Activated CD4-positive, alpha-beta T cell treated with anti-CD3 and anti-CD28 coated beads, Interleukin-2, amount 10 ng/mL, durations not matched to agents 24 days and 14 days (primary cell): ENCODE measurements at regions not wholly inside any gene's neighbourhood (a gene's known extent, or its start where the extent isn't known, plus 50 kb on each side); places are given as distances from the start of the nearest gene placed in this dataset.

Source experiments
- DNase-seq: peaks from one replicate; pipeline ENCODE4 v3.0.0; 2022
- H3K27ac Mint-ChIP-seq: one replicate; pipeline ENCODE4 v1.8.0; 2022; ENCODE audit warnings: mild to moderate bottlenecking, mixed read lengths
- H3K27me3 Mint-ChIP-seq: one replicate; pipeline ENCODE4 v1.8.0; 2022; ENCODE audit warnings: mixed read lengths
- H3K36me3 Mint-ChIP-seq: one replicate; pipeline ENCODE4 v1.8.0; 2022; ENCODE audit warnings: low read depth, mild to moderate bottlenecking, mixed read lengths
- H3K4me1 Mint-ChIP-seq: one replicate; pipeline ENCODE4 v1.8.0; 2021; ENCODE audit warnings: mixed read lengths
- H3K4me3 Mint-ChIP-seq: one replicate; pipeline ENCODE4 v1.8.0; 2022; ENCODE audit warnings: mild to moderate bottlenecking, moderate library complexity, mixed read lengths
- H3K9me3 Mint-ChIP-seq: one replicate; pipeline ENCODE4 v1.8.0; 2021; ENCODE audit warnings: mixed read lengths
- intact Hi-C: fragments of 100-400 bp; cut with micrococcal nuclease; formaldehyde crosslinking; loops from one replicate; pipeline ENCODE4 v1.15.1; 2023

DNA sequence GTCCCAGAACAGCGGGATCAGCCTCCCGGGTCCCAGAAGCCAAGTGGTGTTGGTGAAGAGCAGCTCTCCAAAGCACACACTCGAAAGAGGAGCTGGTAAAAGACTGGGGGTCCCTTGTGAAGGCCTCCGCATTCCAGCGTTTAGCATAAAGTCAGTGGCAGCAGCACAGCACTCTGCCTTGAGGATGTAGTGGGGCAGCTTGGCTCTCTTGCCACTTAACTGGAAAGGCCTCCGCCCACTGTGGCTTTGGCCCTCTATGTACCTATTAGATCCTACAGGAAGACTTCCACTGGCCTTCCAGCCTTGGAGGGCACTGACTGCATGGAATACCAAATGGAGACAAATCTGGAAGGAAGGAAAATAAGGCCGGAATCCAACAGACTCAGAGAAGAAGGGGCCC, 1455.3 kb downstream of the BRD1 start:
- Mint-ChIP-seq H3K36me3 (no peaks in the 10 kb centered on the region), H3K27ac (no peak overlapping the region), H3K9me3 (no peaks in the 10 kb centered on the region), H3K4me1 (no peaks in the 10 kb centered on the region), H3K27me3 (peaks cover 2% of the 10 kb centered on the region), H3K4me3 (no peak overlapping the region)
- DNase-seq, result no peak
- intact Hi-C loops, result no loop called here

DNA sequence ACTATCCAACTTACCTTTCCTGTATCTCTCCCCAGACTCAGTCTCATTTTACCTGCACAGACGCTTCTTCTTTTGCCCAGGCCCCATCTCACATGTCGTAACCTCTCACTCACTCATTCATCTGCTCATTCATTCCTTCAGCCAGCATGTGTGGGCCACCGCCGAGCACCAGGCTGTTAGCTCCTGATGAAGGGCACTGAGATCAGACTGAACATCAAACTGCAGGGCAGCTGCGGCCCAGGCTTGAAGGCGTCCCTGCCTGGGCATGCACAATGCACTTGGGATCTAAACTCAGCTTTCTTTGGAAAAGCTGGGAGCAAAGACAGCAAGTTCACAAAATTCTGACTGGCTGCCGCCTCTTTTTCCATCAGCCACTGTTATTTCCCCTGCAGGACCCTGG, 1456.3 kb downstream of the BRD1 start:
- intact Hi-C loops, result no loop called here
- Mint-ChIP-seq H3K27me3 (peaks cover 2% of the 10 kb centered on the region), H3K36me3 (no peaks in the 10 kb centered on the region), H3K4me3 (no peak overlapping the region), H3K9me3 (no peaks in the 10 kb centered on the region), H3K27ac (no peak overlapping the region), H3K4me1 (no peaks in the 10 kb centered on the region)
- no peak for DNase-seq

DNA sequence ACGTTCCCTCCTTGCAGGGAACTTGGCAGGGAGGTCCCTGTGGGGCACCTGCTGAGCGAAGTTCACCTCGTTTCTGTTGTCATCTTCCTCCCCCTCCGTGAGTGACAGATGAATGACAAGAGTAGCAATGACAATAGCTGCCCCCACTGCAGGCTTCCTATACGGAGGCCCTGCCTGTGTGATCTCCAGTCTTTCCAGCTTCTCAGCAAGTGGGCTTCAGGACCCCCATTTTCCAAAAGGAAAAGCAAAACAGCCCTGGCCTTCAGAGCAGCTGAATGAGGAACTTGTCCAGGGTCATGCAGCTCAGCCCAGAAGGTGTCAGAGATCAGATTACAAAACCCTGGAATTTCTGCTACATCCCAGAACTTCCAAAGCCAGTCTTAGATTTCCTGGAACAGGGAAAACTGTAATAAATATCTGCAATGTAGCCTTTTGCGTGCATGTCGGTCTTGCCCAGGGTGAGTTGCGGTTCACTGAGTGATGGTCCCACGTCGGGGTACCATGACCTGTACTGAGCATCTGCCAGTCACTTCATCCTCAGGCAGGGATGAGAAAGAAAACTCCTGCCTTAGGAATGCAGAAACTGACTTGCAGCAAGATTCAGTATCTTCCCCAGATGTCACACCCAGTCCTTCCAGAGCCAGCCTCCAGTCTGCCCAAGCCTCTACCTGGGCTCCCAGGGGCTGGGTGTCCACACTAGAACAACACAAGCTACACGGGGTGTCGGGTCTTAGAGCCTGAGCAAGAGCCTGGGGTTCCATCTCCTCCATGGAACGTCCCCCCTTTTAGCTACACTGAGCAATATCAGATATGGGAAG, 1457.0 kb downstream of the BRD1 start:
- Mint-ChIP-seq H3K4me3 (no peak overlapping the region), H3K27me3 (peaks cover 2% of the 10 kb centered on the region), H3K27ac (no peak overlapping the region), H3K36me3 (no peaks in the 10 kb centered on the region), H3K4me1 (no peaks in the 10 kb centered on the region), H3K9me3 (no peaks in the 10 kb centered on the region)
- intact Hi-C loops, result no loop called here
- no peak for DNase-seq

DNA sequence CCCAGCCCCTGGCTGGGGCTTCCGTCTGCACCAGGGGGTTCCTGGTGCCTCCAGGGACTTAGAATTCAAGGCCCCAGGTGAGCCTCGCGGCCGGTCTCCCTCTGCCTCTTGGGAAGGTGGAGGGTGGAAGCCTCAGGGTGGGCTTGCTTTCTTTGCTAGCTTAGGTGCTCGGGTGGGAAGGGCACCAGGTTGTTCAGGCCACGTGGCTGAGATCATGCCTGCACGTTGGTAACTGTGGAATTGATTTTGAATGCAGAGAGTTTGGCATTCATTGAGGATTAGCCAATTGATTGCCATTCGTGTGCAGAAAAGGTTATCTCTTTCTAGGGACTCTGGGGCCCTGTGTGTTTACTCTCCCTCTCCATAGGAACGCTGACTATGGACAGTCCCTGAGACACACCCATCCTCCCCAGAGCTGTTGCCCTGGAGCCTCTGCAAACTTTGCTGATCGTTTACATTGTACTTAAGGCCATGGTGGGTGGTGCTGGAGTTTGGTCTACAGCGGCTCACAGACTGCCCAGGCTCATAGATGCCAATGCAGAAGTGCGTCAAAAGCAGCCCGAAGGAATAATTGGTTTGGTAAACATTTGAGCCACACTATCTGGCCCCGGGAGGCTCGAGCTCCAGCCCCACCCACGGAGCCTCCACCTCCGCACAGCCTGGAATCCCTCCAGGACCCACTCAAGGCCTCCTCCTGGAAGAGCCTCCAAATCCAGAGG, 1457.7 kb downstream of the BRD1 start:
- DNase-seq, result no peak
- H3K27me3 Mint-ChIP-seq, result no peaks in the 10 kb centered on the region
- no peak overlapping the region for H3K27ac Mint-ChIP-seq
- intact Hi-C loops, result no loop called here
- no peaks in the 10 kb centered on the region for H3K4me1 Mint-ChIP-seq
- H3K4me3 Mint-ChIP-seq, result no peak overlapping the region
- no peaks in the 10 kb centered on the region for H3K36me3 Mint-ChIP-seq
- H3K9me3 Mint-ChIP-seq, result no peaks in the 10 kb centered on the region

DNA sequence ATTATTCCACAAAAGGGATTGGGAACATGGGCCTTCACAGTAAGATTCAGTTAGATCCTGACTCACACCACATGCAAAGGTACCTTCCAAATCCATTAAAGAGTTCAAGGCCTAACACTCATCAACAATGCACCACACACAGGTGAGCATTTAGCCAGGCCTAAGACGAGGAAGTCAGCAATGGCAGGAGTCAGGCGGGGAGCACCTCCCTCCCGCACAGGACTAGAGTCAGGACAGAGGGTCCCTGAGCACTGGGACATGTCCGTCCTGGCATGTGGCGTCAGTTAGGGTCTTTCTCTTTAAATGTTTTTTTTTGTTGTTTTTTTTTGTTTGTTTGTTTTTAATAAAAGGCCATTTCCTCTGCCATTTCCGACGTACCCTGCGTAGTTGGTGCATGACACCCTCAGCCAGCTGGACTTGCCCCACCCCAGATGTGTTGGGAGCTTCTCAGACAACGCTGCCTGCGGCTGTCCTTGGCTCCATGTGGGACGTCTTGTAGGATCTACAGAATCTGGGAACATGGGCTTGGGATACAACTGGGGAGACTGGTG, 1458.6 kb downstream of the BRD1 start:
- no peaks in the 10 kb centered on the region for H3K36me3 Mint-ChIP-seq
- intact Hi-C loops, result no loop called here
- no peaks in the 10 kb centered on the region for H3K9me3 Mint-ChIP-seq
- DNase-seq, result no peak
- H3K4me1 Mint-ChIP-seq, result no peaks in the 10 kb centered on the region
- no peaks in the 10 kb centered on the region for H3K27me3 Mint-ChIP-seq
- no peak overlapping the region for H3K4me3 Mint-ChIP-seq
- H3K27ac Mint-ChIP-seq, result no peak overlapping the region

DNA sequence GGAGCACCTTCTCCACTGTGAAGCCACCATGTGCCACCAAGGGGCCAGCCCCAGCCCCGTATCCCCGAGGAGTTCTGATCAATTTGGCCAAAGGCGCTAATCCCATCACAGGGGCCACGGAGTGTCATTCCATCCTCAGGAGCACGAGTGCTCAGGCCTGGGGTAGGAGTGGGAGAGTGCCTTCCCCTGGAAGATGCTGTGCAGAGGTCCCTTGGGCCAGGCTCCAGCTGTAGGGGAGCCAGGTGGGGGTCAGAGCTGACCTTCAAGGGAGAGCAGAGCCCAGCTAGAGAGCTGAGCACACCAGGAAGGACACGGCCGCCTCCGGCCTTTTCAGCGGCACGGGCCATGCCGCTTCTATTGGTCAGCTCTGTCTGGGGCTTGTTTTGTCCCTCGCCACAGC, 1459.9 kb downstream of the BRD1 start:
- intact Hi-C loops, result no loop called here
- Mint-ChIP-seq H3K27ac (no peak overlapping the region), H3K4me3 (no peak overlapping the region), H3K36me3 (no peaks in the 10 kb centered on the region), H3K4me1 (no peaks in the 10 kb centered on the region), H3K9me3 (no peaks in the 10 kb centered on the region), H3K27me3 (no peaks in the 10 kb centered on the region)
- DNase-seq, result no peak

DNA sequence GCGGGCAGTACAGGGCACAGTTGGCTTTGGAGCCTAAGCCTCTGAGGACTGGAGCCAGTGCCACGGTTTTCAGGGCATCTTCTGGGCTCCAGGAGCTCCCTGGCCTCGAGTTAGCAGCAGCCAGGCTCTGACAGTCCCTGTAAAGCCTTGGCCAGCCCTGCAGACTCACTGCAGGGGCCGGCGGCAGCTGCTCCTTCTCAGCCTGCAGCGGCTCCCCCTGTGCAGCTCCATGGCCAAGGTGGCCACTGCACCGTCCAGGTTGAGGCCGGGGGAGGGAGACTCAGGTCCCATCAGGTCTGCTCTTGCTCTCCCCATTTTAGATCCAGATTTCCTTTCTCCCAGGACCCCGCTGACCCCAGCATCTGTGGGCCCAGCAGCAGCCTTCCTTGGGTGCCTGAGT, 1461.1 kb downstream of the BRD1 start:
- no peaks in the 10 kb centered on the region for H3K27me3 Mint-ChIP-seq
- intact Hi-C loops, result no loop called here
- no peak overlapping the region for H3K27ac Mint-ChIP-seq
- H3K4me1 Mint-ChIP-seq, result no peaks in the 10 kb centered on the region
- no peak for DNase-seq
- H3K9me3 Mint-ChIP-seq, result no peaks in the 10 kb centered on the region
- no peaks in the 10 kb centered on the region for H3K36me3 Mint-ChIP-seq
- no peak overlapping the region for H3K4me3 Mint-ChIP-seq

DNA sequence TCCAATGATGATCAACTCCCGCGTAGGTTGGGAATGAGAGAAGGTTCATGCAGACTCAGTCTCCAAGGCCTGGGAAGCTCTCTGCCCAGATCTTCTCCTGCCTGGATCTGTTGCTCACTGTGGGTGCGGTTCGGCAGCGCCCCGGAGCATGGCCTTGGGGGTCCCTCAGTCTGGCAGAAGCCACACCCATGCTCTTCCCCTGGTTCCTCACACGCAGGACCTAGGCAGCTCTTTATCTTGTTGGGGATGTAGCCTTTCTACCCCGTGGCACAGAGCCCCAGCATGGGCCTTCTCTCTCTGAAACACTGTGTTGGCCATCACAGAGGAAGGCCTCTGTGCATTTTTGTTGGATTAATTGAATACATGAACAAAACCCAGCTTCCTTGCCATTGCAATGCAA, 1461.6 kb downstream of the BRD1 start:
- Mint-ChIP-seq H3K27ac (no peak overlapping the region), H3K27me3 (no peaks in the 10 kb centered on the region), H3K36me3 (no peaks in the 10 kb centered on the region), H3K4me1 (no peaks in the 10 kb centered on the region), H3K9me3 (no peaks in the 10 kb centered on the region), H3K4me3 (no peak overlapping the region)
- no peak for DNase-seq
- intact Hi-C loops, result no loop called here

DNA sequence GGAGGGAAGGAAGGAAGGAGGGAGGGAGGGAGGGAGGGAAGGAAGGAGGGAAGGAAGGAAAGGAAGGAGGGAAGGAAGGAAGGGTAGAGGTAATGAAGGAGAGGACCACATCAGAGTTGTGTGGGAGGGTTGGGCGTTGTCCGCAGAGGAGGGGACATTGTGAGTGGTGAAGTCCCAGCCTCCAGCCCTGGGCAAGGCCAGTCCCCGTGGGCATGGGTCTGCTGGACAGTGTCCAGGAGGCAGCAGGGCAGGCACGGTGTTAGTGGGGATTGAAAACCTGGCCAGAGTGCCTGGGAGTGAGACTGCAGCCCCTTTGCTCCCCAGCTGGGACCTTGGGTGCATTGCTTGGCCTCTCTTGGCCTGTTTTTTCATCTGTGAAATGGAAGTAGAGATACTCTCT, 1462.3 kb downstream of the BRD1 start:
- intact Hi-C loops, result no loop called here
- Mint-ChIP-seq H3K4me1 (no peaks in the 10 kb centered on the region), H3K36me3 (no peaks in the 10 kb centered on the region), H3K27me3 (no peaks in the 10 kb centered on the region), H3K27ac (no peak overlapping the region), H3K9me3 (no peaks in the 10 kb centered on the region), H3K4me3 (no peak overlapping the region)
- no peak for DNase-seq

DNA sequence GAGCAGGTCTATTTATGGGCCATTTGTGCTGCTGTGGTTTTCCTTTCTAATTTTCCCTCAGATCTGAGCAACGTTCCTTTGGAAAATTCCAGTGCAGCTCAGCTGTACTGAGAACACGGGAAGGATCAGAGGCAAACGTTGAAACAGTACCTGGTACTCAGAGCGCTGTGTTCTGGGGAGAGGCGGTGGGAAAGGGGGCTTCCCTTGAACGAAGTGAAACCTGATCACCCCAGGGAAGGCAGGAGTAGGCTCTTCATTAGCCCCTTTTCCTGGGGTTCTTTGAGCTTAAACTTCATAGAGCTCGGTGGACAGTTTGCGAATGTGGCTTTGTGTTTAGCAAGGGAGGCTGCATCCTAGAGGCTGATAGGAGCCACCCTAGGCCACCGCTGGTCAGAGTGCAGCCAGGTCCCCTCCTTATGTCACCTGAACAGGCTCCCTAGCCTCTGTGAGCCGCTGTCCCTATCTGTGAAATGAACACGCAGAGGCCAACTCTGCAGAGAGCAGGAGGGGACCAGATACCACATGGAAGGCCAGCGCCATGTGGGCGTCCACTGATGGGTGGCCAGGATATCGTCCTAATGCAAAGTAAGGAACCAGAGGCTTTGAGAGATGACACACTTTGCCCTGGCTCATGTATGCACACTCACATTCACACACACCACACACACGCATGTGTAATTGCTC, 1464.8 kb downstream of the BRD1 start:
- no peak overlapping the region for H3K27ac Mint-ChIP-seq
- intact Hi-C loops, result no loop called here
- H3K4me1 Mint-ChIP-seq, result no peaks in the 10 kb centered on the region
- H3K27me3 Mint-ChIP-seq, result no peaks in the 10 kb centered on the region
- H3K4me3 Mint-ChIP-seq, result no peak overlapping the region
- no peaks in the 10 kb centered on the region for H3K36me3 Mint-ChIP-seq
- H3K9me3 Mint-ChIP-seq, result no peaks in the 10 kb centered on the region
- DNase-seq, result no peak

DNA sequence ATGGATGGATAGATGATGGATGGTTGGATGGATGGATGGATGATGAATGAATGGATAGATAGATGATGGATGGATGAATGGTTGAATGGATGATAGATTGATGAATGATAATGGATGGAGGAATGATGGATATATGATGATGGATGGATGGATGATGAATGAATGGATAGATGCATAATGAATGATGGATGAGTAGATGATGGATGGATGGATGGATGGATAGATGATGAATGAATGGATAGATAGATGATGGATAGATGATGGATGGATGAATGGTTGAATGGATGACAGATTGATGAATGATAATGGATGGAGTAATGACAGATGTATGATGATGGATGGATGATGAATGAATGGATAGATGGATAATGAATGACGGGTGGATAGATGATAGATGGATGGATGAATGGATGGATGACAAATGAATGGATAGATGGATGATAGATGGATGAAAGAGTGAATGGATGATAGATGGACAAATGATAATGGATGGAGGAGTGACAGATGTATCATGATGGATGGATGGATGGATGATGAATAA, 1466.5 kb downstream of the BRD1 start:
- intact Hi-C loops, result no loop called here
- no peak overlapping the region for H3K4me3 Mint-ChIP-seq
- no peaks in the 10 kb centered on the region for H3K9me3 Mint-ChIP-seq
- no peaks in the 10 kb centered on the region for H3K27me3 Mint-ChIP-seq
- no peak overlapping the region for H3K27ac Mint-ChIP-seq
- no peaks in the 10 kb centered on the region for H3K4me1 Mint-ChIP-seq
- DNase-seq, result no peak
- H3K36me3 Mint-ChIP-seq, result no peaks in the 10 kb centered on the region

DNA sequence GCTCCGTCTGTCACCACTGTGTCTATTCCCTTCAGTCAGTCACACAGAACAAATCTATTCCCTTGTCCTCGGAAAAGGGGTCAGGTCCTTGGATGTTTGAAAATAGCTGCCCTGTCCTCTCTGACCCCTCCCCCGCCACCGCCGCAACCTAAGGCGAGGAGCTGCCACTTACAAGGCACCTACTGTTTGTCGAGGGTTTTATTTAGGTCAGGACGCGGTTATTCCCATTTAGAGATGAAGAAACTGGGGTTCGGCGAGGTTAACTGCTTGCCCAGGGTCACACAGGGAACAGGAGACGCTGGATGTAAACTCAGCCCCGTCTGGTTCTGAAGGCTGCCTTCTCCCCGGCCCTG, 1468.1 kb downstream of the BRD1 start:
- Mint-ChIP-seq H3K36me3 (no peaks in the 10 kb centered on the region), H3K4me3 (no peak overlapping the region), H3K9me3 (no peaks in the 10 kb centered on the region), H3K27me3 (no peaks in the 10 kb centered on the region), H3K27ac (no peak overlapping the region), H3K4me1 (no peaks in the 10 kb centered on the region)
- intact Hi-C loops, result no loop called here
- no peak for DNase-seq

DNA sequence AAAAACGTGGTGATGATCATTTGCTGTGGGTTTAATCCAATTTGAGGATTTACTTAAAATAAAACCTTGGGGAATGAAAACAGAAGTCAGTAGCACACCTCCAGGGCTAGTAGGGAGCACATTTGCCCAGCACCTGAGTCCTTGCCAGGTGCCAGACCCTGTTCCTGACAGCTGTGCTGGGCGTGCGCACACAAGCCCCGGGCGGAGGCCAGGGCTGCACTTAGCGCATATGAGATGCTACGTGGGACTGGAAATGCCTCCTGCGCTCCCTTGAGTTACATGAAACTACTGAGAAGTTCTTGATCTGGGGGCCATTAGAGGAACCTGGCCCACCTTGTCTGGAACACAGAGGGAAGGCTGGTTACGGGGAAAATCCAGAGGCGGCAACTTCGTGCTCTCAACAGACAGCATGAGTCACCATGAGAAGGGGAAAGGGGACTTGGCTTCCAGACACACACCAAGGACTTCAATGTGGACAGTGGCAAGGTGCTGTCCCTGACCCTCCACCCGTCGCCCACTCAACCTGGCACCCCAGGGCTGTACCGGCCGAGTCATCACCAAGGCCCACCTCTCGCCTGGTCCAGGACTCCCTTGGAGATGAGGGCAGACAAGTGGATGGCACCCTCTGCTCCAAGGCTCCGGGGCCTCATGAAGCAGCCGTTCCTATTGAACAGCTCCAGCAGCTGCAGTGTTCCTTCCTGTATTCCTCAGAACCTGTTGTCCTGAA, 1468.6 kb downstream of the BRD1 start:
- Mint-ChIP-seq H3K4me3 (no peak overlapping the region), H3K27me3 (no peaks in the 10 kb centered on the region), H3K4me1 (no peaks in the 10 kb centered on the region), H3K9me3 (no peaks in the 10 kb centered on the region), H3K36me3 (no peaks in the 10 kb centered on the region), H3K27ac (no peak overlapping the region)
- DNase-seq, result no peak
- intact Hi-C loops, result no loop called here
